Activated T-helper 1 cell treated with Interleukin-2 at 50 U/mL for 16 hours (primary cell): ENCODE measurements at regions not wholly inside any gene's neighbourhood (a gene's known extent, or its start where the extent isn't known, plus 50 kb on each side); places are given as distances from the start of the nearest gene placed in this dataset.
"Not testable (repeated sequence)": the region's sequence is repeated elsewhere in the genome, so short reads cannot be mapped to it uniquely, and the experiment has no call there.

Experiments used
- DNase-seq: peaks from one replicate; pipeline ENCODE4 v3.0.0-alpha.2; 2020; ENCODE audit warnings: low read depth

- not testable (repeated sequence) for DNase-seq
These were observed 75.0 kb upstream of the FAM153A start for GRCh38 chr5:177857642-177858200.

GRCh38 chr5:177856474-177856873 is 73.8 kb upstream of the FAM153A start:
- DNase-seq = not testable (repeated sequence)

GRCh38 chr5:177847914-177848313 is 65.2 kb upstream of the FAM153A start:
- DNase-seq = not testable (repeated sequence)

GRCh38 chr5:177846598-177846997 is 63.9 kb upstream of the FAM153A start:
- DNase-seq = peak; percentile 1

GRCh38 chr5:177845906-177846305 is 63.2 kb upstream of the FAM153A start:
- DNase-seq = not testable (repeated sequence)

GRCh38 chr5:177836191-177836590 is 53.5 kb upstream of the FAM153A start:
- DNase-seq = not testable (repeated sequence)
